NCI-H2029 (cell line): ENCODE measurements at regions not wholly inside any gene's neighbourhood (a gene's known extent, or its start where the extent isn't known, plus 50 kb on each side); places are given as distances from the start of the nearest gene placed in this dataset.

ENCODE experiments used
- DNase-seq: peaks from one replicate; lab custom pipeline; 2025; lab: John Stamatoyannopoulos, UW

- DNase-seq = no peak
Observed at GRCh38 chr1:55928576-55928975, 650.8 kb downstream of the PLPP3 start.

- DNase-seq = no peak
Observed at GRCh38 chr1:55927702-55928290, 651.6 kb downstream of the PLPP3 start.

- no peak for DNase-seq
Observed at GRCh38 chr1:55926906-55927471, 652.4 kb downstream of the PLPP3 start.

- DNase-seq = no peak
Observed at GRCh38 chr1:55916907-55917306, 662.5 kb downstream of the PLPP3 start.

GRCh38 chr1:55916481-55916880 is 662.9 kb downstream of the PLPP3 start:
- no peak for DNase-seq

- DNase-seq = no peak
Observed at GRCh38 chr1:55913565-55913964, 665.8 kb downstream of the PLPP3 start.

GRCh38 chr1:55912438-55912837 is 666.9 kb downstream of the PLPP3 start:
- DNase-seq = no peak

- DNase-seq = no peak
Observed at GRCh38 chr1:55904541-55904940, 674.8 kb downstream of the PLPP3 start.

GRCh38 chr1:55898181-55898580 is 681.2 kb downstream of the PLPP3 start:
- no peak for DNase-seq

GRCh38 chr1:55896210-55896609 is 681.0 kb upstream of the USP24 start:
- DNase-seq = no peak

GRCh38 chr1:55894521-55894920 is 679.4 kb upstream of the USP24 start:
- DNase-seq = no peak

- no peak for DNase-seq
Observed at GRCh38 chr1:55893155-55893554, 678.0 kb upstream of the USP24 start.

GRCh38 chr1:55888685-55889317 is 673.6 kb upstream of the USP24 start:
- DNase-seq = no peak

- no peak for DNase-seq
Observed at GRCh38 chr1:55886856-55887712, 671.9 kb upstream of the USP24 start.

- no peak for DNase-seq
Observed at GRCh38 chr1:55885619-55886018, 670.5 kb upstream of the USP24 start.

GRCh38 chr1:55882931-55883330 is 667.8 kb upstream of the USP24 start:
- DNase-seq = no peak

GRCh38 chr1:55879346-55879745 is 664.2 kb upstream of the USP24 start:
- no peak for DNase-seq

- no peak for DNase-seq
Observed at GRCh38 chr1:55877437-55878232, 662.5 kb upstream of the USP24 start.

- peak; percentile 67 for DNase-seq
Observed at GRCh38 chr1:55876276-55877060, 661.3 kb upstream of the USP24 start.

GRCh38 chr1:55870106-55870505 is 654.9 kb upstream of the USP24 start:
- DNase-seq = no peak

GRCh38 chr1:55869065-55869464 is 653.9 kb upstream of the USP24 start:
- DNase-seq = peak; percentile 93
